ENCODE measurements at regions not wholly inside any gene's neighbourhood (a gene's known extent, or its start where the extent isn't known, plus 50 kb on each side); places are given as distances from the start of the nearest gene placed in this dataset.
"Not testable (repeated sequence)": the region's sequence is repeated elsewhere in the genome, so short reads cannot be mapped to it uniquely, and the experiment has no call there.

DNA sequence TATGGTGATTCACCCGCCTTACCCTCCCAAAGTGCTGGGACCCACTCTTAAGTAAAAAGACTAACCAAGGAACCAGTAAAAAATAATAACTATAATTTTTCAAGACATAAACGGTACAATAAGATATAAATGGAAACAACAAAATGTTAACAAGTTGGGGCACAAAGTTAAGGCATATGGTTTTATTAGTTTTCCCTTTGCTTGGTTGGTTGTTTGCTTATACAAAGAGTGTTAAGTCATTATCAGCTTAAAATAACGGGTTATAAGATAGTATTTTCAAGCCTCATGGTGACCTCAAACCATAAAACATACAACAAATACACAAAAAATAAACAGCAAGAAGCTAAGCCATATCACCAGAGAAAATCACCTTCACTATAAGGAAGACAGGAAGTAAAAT, 406.1 kb downstream of the SEC23A start:
- no peak for DNase-seq

DNA sequence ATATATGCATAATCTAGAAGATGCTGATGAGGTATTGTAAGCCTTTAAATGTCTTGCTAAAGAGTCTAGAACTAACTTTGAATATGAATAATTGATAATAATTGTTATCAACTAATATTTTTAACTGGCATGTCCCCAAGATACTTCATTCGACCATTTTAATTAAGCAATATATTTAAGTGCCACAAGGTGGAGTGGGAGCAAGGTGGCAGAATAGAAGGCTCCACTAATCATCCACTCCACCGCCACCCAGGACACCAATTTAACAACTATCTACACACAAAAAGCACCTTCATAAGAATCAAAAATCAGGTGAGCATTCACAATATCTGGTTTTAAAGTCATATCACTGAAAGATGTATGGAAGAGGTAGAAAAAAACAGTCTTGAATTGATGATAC, 409.6 kb downstream of the SEC23A start:
- DNase-seq, result no peak

DNA sequence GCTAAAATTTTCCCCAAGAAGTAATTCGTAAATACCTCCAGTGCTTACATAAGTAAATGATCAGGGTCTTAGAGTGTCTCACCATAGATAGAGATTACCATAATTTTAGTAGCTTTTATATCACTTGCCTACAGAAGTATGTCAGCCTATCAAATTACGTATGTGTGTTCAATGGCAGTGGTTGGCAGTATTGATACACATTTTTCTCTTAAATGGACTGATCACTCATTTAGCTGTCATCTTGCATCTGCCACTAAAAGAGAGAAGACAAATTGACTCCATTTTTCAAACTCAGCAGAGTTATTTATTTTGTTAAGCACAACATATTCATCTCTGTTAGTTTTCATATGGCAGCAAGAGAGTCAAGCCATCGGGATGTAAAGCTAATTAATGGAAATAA, 413.1 kb upstream of the CLEC14A start:
- DNase-seq, result no peak

DNA sequence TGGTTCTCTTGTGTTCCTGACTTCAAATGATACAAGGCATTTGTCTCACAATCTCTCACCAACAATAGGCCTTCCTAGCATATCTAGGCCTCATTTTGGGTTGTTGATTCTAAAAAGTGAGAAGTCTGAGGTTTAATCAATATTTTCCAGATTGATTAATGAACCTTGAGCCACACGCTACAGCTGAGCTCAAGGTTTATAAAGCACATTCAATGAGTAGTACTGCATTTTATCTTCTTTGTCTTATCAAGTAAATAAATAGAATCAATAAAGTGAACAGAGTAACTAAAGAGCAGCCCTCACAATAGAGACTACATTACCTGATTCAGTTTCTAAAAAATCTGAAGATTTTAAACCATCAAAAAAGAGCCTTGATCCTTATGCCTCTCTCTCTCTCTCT, 407.5 kb upstream of the CLEC14A start:
- no peak for DNase-seq

DNA sequence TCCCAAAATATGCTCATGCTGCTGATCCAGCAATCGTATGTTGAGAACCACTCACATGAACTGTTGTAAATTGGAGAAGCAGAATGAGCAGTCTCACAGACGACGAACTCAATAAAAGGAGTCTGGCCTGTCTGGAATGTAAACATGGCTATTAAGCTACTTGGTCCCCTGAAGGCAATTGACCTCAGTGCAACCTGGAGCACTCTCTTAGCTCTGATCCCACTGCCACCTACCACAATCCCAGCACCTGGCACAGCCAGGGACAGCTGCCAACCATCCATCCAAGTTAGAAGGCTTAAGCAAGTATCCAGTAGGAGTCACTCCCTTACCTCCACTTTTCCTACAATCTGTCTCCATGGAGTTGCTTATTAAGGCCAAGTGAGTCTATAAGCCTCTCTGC, 406.9 kb upstream of the CLEC14A start:
- DNase-seq, result no peak

DNA sequence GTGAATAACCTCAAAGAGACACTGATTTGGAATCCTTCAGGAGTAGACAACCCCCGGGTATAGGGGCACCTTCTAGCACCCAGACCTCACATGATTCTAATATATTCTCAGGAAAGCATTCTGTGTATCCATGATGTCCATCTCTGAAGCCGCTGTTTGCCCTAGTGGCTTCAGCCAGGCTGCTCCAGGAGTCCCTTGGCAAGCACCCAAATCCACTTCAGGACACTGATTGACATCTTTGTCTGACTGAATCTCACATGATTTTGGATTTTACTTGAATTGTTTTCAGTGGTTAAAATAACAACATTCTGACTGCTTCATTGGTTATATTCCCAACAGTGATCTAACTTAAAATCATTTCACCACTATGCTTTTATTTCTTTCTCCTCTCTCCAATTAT, 390.5 kb upstream of the CLEC14A start:
- DNase-seq, result no peak

DNA sequence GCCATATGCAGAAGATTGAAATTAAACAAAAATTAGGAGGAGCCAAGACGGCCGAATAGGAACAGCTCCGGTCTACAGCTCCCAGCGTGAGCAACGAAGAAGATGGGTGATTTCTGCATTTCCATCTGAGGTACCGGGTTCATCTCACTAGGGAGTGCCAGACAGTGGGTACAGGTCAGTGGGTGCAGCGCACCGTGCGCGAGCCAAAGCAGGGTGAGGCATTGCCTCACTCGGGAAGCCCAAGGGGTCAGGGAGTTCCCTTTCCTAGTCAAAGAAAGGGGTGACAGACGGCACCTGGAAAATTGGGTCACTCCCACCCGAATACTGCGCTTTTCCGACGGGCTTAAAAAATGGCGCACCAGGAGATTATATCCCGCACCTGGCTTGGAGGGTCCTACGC, 379.0 kb upstream of the CLEC14A start:
- DNase-seq, result not testable (repeated sequence)

DNA sequence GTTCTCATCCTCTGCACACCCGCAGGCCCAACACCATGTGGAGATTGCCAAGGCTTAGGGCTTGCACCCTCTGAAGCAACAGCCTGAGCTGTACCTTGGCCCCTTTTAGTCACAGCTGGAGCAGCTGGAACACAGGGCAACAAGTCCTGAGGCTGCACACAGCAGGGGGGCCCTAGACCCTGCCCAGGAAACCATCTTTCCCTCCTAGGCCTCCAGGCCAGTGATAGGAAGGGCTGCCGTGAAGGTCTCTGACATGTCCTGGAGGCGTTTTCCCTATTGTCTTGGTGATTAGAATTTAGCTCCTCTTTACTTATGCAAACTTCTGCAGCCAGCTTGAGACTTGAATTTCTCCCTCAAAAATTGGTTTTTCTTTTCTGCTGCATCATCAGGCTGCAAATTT, 373.5 kb upstream of the CLEC14A start:
- no peak for DNase-seq

DNA sequence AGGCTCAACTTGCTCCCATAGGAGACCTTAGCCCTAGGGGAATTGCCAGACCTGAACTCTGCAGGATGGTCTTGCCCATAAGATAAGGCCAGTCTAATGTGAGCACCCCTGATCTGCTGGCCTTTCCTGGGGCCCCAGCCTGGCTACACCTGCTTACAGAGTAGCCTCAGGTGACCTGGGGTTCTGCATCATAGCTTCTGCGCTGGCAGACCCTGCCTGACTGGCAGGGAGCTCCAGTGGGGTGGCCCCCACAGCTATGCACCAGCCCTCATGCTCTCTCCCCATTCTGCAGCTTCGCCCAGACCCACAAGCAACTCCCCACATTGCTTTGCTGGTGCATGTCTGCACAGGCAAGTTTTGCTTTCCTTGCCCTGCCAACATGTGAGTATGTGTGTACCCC, 371.3 kb upstream of the CLEC14A start:
- no peak for DNase-seq

DNA sequence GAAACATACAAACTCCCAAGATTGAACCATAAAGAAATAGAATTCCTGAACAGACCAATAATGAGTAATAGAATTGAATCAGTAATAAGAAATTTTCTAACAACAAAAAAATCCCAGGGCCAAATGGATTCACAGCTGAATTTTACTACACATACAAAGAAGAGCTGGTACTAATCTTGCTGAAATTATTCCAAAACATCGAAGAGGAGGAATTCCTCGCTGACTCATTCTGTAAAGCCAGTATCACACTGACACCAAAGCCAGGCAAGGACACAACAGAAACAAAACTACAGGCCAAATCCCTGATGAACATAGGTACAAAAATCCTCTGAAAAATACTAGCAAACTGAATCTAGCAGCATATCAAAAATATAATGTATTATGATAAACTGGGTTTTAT, 367.8 kb upstream of the CLEC14A start:
- no peak for DNase-seq

DNA sequence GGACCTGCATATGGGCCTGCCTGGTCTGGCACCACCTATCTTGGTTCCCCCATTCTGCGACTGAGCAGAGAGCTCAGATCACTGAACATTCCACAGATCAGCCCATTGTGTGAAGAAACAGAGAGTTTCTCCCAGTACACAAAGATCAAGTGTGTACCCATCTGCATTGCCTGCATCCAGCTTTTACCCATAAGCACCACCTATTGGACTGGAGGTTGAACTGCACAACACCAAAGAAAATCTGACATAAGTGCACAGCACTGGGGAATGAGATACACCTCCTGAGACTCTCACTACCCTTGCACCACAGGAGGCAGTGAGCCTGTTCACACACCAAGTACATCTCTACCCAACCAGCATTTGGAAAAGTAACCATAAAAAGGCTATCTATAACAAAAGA, 362.6 kb upstream of the CLEC14A start:
- DNase-seq, result no peak

DNA sequence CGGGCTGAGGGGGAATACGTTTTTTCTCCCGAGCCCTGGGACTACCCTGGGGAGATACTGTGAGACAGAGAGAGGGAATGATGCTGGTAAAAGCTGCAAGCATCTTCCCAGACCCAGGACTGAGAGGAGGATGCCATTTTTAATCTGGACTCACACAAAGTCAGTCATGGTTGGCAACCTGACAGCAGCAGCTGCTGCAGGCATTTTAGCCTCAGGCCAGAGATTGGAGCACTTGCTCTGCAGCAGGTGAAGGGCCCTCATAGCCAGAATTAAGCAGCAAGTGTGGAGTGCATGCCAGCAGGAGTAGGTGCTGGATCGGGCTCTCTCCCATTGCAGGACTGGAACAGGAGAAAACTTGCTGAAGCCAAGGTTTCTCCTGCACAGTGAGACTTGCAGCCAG, 361.1 kb upstream of the CLEC14A start:
- DNase-seq, result no peak

DNA sequence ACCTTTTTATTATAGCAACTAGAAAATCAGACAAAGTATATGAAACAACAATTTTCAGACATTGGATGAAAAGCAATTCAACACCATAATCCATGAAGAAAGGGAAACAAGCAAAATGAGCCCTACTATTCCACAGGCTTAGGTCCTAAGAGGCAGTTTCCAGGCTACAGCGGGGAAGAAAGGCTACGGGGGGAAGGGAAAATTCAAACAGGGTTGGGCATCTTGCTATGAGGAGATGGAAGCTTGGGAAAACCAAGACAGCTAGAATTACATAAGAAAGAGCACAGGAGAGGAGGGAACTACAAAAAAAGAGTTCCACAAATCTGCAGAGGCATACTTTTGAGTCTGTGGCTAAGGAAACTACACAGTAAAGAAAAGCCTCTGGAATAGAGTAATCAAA, 356.0 kb upstream of the CLEC14A start:
- no peak for DNase-seq

DNA sequence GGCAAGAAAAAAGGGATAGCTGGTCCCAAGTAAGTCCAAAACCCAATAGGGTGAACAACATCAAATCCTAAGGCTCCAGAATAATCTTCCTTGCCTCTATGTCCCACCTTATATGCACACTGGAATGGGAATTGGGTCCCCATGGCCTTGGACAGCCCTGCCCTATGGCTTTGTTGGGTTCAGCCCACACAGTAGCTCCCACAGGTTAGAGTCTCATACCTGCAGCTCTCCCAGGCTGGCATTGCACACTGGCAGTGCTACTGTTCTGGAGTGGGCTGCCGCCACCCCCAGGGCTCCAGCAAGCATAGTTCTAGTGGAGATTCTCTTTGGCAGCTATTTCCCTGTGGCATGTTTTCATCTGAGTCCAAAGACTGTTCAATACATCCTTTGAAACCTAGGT, 352.4 kb upstream of the CLEC14A start:
- DNase-seq, result no peak

DNA sequence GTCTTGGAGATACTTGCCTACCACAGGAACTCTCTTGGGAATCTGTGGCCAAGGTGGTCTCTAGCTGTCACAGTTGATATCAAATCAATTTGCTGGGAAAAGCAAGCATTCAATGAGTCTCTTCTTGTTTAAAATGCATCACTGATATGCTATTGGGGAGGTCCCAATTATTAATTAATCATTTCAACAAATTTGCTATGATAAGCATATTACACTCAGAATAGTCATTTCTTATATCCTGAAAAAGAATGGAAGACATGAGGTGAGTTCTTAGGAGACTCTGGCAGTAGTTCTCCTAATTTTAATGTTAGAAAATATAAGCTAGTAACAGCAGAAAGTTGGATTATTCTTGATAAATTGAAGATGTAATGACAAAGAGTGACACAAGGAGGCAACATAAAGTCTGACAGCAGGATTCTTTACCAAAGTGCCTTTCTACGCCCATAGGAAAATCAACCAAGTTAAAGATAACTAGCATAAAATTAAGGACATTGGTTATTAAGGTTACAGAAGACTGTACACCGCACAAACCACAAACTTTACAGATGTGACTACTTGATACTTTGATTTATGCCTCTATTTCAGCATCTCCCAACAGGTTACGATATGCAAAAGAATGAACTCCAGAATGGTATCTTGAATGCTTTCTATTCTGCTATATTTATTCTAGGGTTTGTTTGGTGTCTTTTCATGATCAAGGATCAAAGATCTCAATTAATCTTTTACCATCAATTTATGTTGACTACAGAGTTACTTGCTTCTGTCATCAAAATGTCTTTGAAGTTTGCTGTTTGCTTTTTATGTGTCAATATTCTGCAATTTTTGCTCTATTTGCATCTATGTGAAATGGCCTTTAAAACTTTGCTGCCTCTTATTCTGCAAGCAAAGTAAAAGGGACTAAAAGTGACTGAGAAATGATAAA, 349.6 kb upstream of the CLEC14A start:
- DNase-seq, result no peak

DNA sequence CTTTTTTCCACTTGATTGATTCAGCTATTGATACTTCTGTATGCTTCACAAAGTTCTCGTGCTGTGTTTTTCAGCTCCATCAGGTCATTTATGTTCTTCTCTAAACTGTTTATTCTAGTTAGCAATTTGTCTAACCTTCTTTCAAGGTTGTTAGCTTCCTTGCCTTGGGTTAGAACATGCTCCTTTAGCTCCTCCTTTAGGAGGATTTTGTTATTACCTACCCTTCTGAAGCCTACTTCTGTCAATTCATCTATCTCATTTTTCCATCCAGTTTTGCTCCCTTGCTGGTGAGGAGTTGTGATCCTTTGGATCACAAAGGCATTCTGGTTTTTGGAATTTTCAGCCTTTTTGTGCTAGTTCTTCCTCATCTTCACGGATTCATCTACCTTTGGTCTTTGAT, 344.7 kb upstream of the CLEC14A start:
- not testable (repeated sequence) for DNase-seq

DNA sequence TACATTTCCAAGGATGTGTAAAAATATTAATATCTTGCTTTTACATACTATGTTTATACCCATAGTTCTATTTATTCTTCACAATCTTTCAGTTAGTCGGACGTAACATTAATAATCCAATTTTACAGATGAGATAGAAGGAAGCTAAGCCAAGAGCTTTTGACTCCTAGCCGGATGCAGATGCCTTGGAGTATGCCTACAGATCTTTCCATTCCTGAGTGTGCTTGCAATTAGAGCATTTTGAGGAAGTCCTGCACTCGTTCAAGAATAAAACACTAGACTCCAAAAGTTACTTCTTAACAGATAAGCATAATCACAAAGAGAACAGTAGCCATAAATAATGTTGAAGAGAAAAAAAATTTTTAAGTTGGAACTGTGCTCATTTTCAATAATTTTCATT, 337.6 kb upstream of the CLEC14A start:
- DNase-seq, result no peak

DNA sequence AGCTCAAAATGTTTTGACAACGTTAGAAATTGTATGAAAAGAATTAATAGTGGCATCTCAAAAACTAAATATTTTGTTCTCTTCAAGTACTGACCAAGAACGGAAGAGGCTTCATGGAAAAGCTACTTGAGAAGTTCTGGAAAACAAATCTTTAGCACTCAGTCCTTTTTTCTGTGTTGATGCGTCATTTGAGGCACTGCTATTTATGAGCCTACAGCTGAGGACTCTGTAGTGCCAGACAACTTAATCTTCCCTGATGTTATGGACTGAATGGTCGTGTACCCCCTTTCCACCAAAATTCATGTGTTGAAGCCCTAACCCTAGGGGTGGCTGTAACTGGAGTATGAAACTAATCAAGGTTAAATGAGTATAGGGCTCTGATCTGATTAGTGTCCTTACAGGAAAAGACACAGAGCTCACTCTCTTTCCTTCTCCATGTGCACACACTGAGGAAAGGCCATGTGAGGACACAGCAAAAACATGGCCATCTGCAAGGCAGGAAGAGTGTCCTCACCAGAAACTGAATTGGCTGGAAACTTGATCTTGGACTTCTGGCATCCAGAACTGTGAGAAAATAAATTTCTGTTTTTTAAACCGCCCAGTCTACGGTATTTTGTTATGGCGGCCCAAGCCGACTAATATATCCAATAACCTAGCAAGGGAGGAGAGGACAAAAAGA, 337.0 kb upstream of the CLEC14A start:
- DNase-seq, result no peak

DNA sequence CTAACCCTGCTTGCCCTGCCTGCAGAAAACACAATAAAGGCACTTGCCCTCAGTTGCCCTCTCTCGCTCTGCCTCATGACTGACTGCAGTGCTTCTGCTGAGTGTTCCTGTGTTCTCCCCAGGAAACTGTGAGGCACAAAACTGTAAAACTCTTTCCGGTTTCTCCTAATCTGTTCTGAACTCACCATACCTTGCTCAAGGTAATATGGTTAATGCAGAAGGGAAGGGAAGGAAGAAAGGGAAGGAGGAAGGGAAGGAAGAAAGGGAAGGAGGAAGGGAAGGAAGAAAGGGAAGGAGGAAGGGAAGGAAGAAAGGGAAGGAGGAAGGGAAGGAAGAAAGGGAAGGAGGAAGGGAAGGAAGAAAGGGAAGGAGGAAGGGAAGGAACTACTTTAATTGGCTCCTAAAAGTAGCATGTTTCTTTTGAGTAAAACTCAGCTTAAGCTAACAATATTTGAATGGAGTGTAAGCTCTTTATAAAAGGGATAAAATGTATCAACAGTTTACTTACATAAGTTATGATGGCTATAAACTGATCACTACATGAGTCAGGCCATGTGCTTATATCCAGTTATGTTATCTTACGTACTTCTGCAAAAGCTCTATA, 334.0 kb upstream of the CLEC14A start:
- DNase-seq, result no peak

DNA sequence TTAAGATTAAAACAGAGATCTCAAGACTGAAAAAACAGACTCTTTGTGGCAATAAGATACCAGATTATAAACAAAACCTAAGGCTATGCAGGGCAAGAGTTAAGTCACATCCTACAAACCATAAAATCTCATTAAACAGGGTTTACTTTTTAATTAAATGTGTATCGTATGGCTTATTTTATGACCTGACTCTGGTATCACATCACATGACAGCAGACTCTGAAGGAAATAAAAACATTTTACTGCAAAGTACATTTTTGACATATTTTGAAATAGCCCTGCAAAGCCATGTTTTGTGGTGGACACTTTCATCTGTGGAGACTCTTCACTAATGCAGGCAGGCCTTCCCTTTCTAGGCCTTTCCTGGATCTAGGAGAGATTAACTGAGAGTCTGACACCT, 327.6 kb upstream of the CLEC14A start:
- no peak for DNase-seq

DNA sequence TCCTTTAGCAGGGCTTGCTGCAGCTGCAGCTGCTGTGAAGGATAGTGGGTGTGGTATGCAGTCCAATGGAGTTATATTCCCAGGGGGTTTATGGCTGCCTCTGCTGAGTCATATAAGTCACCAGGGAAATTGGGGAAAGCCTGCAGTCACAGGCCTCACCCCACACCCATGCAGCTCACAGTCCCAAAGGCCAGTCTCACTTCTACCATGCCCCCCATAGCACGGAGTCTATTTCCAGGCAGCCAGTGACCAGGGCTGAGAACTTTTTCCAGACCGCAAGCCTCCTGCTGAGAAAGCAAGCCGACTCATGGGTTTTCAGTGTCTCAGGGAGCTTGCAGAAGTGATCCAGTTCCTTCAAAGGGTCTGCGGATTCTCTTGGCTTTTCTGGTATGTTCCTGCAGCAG, 322.4 kb upstream of the CLEC14A start:
- DNase-seq, result no peak

DNA sequence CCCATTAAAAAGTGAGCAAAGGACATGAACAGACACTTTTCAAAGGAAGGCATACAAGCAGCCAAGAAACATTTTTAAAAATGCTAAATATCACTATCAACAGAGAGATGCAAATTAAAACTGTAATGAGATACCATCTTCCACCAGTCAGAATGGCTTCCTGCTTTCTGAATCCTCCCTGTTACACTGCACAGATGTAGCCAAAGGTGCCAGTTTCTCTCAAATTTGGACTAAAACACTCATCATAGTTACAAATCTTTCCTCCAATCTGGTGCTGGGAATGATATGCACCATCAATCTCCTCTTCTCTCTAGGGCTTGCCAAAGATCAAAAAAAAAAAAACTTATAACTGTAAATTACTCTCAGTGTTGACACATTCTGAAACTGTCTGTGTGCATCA, 311.8 kb upstream of the CLEC14A start:
- DNase-seq, result no peak

DNA sequence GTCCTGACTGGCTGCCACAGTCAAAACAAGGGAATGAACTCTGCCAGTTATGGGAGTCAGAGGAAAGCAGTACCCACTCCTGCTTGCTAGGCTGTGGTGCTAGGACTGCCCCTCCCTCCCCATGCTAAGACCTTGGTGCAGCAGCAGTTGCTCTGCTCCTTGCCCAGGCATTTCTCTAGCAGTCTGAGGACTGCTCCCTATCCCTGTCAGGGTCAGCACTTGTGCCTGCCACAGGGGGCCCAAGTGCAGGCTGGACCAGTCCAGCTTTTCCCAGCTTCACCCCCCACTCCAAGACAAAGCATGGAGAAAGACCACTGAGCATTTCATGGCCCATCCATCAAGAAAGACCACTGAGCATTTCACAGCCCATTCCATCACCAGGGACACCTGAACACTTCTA, 305.8 kb upstream of the CLEC14A start:
- DNase-seq, result no peak

DNA sequence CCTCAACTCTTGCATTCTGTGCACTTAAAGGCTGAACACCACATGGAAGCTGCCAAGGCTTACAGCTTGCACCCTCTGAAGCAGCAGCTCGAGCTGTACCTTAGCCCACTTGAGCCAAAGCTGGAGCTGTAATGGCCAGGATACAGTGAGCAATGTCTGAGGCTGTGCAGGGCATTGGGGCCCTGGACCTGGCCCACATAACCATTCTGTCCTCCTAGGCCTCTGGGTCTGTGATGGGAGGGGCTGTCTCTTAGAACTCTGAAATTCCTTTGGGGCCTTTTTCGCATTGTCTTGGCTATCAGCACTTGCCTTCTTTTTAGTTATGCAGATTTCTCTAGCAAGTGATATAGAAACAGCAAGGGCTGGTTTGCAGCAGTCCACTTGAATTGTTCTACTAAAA, 303.8 kb upstream of the CLEC14A start:
- DNase-seq, result no peak
